Activated naive CD4-positive, alpha-beta T cell treated with anti-CD3 and anti-CD28 coated beads, Interleukin-2, amount 10 ng/mL, durations not matched to agents 7 days and 5 days (primary cell): ENCODE measurements at regions not wholly inside any gene's neighbourhood (a gene's known extent, or its start where the extent isn't known, plus 50 kb on each side); places are given as distances from the start of the nearest gene placed in this dataset.
"Not testable (repeated sequence)": the region's sequence is repeated elsewhere in the genome, so short reads cannot be mapped to it uniquely, and the experiment has no call there.

Source experiments
- CTCF ChIA-PET: fragments of 350-600 bp; sonication (Branson Sonifier 250); formaldehyde crosslinking; loops from one replicate; lab custom pipeline; 2021; ENCODE audit warnings: antibody characterized with exemption; lab: Charles Lee
- DNase-seq: peaks from one replicate; pipeline ENCODE4 v3.0.0-alpha.2; 2020
- H3K27ac Mint-ChIP-seq: one replicate; pipeline ENCODE4 v1.8.0; 2021; ENCODE audit warnings: mild to moderate bottlenecking, moderate library complexity, mixed read lengths
- H3K27me3 Mint-ChIP-seq: one replicate; pipeline ENCODE4 v1.8.0; 2021; ENCODE audit warnings: mild to moderate bottlenecking, mixed read lengths
- H3K36me3 Mint-ChIP-seq: one replicate; pipeline ENCODE4 v1.8.0; 2021; ENCODE audit warnings: mixed read lengths
- H3K4me1 Mint-ChIP-seq: one replicate; pipeline ENCODE4 v1.8.0; 2021; ENCODE audit warnings: mixed read lengths
- H3K4me3 Mint-ChIP-seq: one replicate; pipeline ENCODE4 v1.8.0; 2021; ENCODE audit warnings: mild to moderate bottlenecking, moderate library complexity, mixed read lengths
- H3K9me3 Mint-ChIP-seq: one replicate; pipeline ENCODE4 v1.8.0; 2021; ENCODE audit warnings: mixed read lengths

DNA sequence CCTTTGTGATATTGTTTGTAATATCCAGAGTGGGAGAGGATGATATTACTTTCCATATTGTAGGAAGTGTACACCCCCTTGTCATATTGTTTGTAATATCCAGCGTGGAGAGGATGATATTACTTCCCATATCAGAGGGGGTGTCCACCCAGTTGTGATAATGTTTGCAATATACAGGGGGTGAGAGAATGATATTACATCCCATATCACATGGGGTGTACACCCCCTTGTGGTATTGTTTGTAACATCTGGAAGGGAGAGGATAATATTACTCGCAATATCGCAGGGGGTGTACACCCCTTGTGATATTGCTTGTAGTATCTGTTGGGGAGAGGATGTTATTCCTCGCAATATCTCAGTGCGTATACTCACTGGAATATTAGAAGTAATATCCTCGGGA, 61.5 kb downstream of the PRSS23 start:
- CTCF ChIA-PET: no interaction called here
- no peak overlapping the region for H3K4me3 Mint-ChIP-seq

DNA sequence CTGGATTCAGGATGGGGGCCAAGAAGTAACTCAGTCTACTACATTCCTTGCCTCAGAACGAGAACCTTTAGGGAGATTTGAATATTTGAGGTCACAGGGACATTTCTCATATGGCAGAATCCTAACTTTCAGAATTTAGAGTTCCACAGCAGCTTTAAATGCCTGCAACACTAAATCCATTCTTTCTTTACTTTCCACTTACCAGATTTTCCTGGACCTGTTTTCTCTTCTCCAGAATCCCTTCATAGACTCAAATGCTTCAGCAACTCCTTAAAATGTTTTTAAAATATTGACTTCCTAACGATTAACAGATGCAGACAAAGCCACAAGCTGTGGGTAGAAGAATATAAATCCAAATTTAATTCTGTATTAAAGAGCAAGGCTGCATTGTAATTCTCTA, 63.1 kb downstream of the PRSS23 start:
- Mint-ChIP-seq H3K27me3 (no peaks in the 10 kb centered on the region), H3K4me1 (no peaks in the 10 kb centered on the region), H3K27ac (no peak overlapping the region), H3K36me3 (no peaks in the 10 kb centered on the region), H3K4me3 (no peak overlapping the region), H3K9me3 (no peaks in the 10 kb centered on the region)
- DNase-seq: no peak
- CTCF ChIA-PET: no interaction called here

More for the DNA sequence above, 61.5 kb downstream of the PRSS23 start:
- H3K27me3 Mint-ChIP-seq: no peaks in the 10 kb centered on the region
- no peak for DNase-seq
- no peaks in the 10 kb centered on the region for H3K9me3 Mint-ChIP-seq
- no peaks in the 10 kb centered on the region for H3K4me1 Mint-ChIP-seq
- no peak overlapping the region for H3K27ac Mint-ChIP-seq
- H3K36me3 Mint-ChIP-seq: no peaks in the 10 kb centered on the region

DNA sequence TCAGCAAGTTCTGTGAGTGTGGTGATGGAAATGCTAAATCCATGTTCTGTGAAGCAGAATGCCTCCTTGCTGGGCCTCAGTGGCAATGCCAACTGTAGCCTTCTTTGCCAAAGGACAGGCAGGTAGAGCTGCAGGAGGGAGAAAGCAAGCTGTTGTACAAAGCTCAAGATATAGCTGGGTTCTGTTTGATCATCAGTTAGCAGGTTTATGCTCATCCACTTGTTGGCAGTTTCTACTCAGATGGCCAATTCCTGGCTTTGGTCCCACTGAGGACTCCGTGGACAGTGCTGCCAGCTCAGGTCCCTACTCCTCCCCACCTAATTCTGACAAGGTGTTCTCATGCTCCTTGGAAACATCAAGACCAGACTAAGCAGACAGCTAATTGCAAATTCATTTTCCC, 65.1 kb downstream of the PRSS23 start:
- Mint-ChIP-seq H3K4me1 (no peaks in the 10 kb centered on the region), H3K4me3 (no peak overlapping the region), H3K27ac (no peak overlapping the region), H3K36me3 (no peaks in the 10 kb centered on the region), H3K27me3 (peaks cover 4% of the 10 kb centered on the region), H3K9me3 (no peaks in the 10 kb centered on the region)
- CTCF ChIA-PET: no interaction called here
- no peak for DNase-seq

DNA sequence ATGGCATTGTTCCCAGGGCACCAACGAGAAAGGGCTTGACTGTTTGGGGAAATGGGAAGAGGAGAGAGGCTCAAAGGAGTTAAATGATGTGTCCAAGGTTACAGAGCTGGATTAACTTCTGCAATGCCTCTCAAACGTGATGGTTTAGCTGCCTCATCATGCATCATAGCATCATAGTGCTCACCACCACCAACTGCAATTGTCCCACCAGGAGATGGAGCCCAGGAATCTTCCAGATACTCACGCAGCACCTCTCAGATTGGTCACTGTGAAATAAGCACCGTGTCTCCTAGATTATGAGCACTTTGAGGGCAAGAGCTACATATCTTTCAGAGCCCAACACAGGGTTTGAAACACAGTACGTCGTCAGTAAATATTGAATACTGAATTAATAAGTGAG, 69.2 kb downstream of the PRSS23 start:
- Mint-ChIP-seq H3K9me3 (no peaks in the 10 kb centered on the region), H3K4me3 (no peak overlapping the region), H3K4me1 (no peaks in the 10 kb centered on the region), H3K27me3 (peaks cover 13% of the 10 kb centered on the region), H3K36me3 (no peaks in the 10 kb centered on the region), H3K27ac (no peak overlapping the region)
- DNase-seq: no peak
- CTCF ChIA-PET: interaction anchor here (0.8 to 3.7 kb wide), 8 partner anchors 15 to 552 kb away, joined by 3 to 18 read pairs (median 4); no protein-coding TSS in a partner anchor

DNA sequence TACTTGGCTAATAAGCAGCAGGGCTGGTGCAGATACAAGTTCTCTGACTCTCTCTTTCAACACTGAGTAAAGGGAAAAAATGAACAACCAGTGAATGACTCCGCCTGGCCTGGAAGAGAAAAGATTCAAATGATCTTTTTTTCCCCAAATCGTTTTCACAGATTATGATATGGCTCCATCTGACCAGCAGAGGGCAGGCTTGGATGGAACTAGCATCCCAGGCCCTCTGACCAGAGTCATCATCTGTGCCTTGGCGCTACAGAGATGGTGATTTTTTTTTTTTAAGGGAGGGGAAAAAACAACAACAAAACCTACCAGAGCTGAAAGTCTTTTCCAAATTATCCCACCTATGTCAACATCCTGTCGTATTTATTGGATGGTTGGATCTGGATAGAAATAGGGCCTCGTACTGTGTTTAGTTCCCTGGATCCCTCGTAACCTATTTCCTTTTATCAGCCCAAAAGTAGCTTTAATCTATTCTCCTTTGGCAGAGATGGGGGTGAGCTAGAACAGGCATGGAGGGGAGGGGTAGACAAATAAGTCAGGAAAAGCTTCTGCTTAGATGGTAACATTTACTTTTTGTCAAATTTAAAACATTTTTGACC, 69.7 kb downstream of the PRSS23 start:
- peaks cover 13% of the 10 kb centered on the region for H3K27me3 Mint-ChIP-seq
- no peaks in the 10 kb centered on the region for H3K36me3 Mint-ChIP-seq
- no peaks in the 10 kb centered on the region for H3K9me3 Mint-ChIP-seq
- CTCF ChIA-PET: interaction anchor here (0.6 to 3.7 kb wide), 13 partner anchors 15 to 1049 kb away, joined by 3 to 18 read pairs (median 3); no protein-coding TSS in a partner anchor
- no peak overlapping the region for H3K27ac Mint-ChIP-seq
- H3K4me1 Mint-ChIP-seq: no peaks in the 10 kb centered on the region
- peak; percentile 64 for DNase-seq
- no peak overlapping the region for H3K4me3 Mint-ChIP-seq

DNA sequence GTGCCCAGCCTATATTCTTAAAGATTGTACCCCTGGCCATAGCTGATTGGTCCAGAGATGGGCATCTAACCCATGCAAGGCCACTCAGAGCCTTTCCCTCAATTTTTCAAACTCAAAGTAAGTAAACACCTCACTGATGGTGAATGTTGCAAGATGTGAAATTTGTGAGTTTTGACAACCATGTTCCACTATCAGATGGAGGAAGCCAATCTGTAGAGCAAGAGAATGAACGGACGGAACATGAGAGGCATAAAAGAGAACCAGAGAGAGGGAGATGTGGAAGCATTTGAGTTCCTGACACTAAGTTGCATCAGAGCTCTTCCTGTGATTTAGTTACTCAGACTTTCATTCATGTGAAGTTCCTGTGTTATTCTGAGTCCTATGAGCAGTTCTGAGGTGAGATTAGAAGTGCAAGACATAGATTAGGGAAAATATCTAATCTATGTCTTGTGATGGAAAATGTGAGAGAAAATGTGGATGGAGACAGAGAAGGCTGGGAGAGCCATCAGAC, 73.3 kb downstream of the PRSS23 start:
- DNase-seq: no peak
- no peak overlapping the region for H3K4me3 Mint-ChIP-seq
- H3K36me3 Mint-ChIP-seq: no peaks in the 10 kb centered on the region
- peaks cover 13% of the 10 kb centered on the region for H3K27me3 Mint-ChIP-seq
- no peaks in the 10 kb centered on the region for H3K4me1 Mint-ChIP-seq
- H3K9me3 Mint-ChIP-seq: no peaks in the 10 kb centered on the region
- H3K27ac Mint-ChIP-seq: no peak overlapping the region
- CTCF ChIA-PET: no interaction called here

DNA sequence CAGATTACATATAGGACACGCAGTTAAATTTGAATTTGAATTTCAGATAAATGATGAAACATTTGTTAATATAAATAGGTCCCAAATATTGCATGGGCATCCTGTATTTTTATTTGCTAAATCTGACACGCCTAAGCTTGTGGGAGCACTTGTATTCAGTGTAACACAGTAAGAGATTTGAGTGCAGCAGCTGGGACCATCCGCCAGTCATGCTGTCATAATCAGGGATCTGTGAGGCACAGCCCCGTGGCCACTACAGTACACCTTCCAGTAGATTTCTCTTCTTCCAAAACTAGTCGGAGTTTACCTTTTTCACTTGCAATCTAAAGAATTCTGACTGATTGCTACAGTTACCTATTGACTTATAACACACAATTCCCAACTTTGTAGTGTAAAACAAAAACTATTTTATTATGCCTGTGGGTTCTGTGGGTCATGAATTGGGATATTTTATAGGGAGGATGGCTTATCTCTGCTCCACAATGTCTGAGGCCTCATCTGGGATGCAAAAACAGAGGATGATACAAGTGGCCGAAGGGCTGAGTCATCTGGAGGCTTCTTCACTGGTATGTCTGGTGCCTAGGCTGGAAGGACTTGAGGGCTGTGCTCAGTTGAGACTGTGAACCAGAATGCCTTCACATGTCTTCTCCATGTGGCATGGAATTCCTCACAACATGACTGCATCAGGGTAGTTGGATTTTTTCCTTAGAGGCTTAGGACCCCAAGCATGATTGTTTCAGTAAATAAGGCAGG, 74.1 kb downstream of the PRSS23 start:
- DNase-seq: no peak
- Mint-ChIP-seq H3K4me3 (no peak overlapping the region), H3K9me3 (no peaks in the 10 kb centered on the region), H3K4me1 (no peaks in the 10 kb centered on the region), H3K27me3 (peaks cover 13% of the 10 kb centered on the region), H3K27ac (no peak overlapping the region), H3K36me3 (no peaks in the 10 kb centered on the region)
- CTCF ChIA-PET: interaction anchor here (0.7 kb wide), 1 partner anchor 62 kb away, joined by 3 read pairs; no protein-coding TSS in a partner anchor

DNA sequence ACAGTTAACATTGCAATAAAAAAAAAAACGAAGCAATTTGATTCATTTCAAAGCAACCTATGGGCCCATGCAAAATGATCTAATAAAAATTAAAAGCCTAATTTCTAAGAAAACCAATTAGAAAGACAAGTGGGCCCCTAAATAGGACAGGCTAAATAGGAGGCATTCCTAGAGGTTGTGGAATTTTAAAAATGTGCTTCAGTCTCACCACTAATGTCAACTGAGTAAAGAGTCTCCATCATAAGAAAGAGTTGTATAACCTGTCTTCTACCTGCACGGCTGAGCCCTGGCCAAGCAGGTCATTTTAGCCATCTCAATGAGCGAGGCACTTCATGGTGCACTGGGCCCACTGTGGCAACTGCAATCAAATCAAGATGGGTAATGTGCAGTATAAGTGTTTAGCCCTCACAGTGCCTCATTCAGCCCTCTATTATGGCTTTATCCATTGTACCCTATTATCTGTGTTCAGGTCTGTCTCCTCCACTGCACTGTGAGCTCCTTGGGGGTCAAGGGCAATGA, 76.4 kb downstream of the PRSS23 start:
- CTCF ChIA-PET: no interaction called here
- no peak overlapping the region for H3K27ac Mint-ChIP-seq
- H3K27me3 Mint-ChIP-seq: peaks cover 5% of the 10 kb centered on the region
- no peaks in the 10 kb centered on the region for H3K36me3 Mint-ChIP-seq
- no peaks in the 10 kb centered on the region for H3K4me1 Mint-ChIP-seq
- H3K9me3 Mint-ChIP-seq: no peaks in the 10 kb centered on the region
- DNase-seq: no peak
- no peak overlapping the region for H3K4me3 Mint-ChIP-seq

DNA sequence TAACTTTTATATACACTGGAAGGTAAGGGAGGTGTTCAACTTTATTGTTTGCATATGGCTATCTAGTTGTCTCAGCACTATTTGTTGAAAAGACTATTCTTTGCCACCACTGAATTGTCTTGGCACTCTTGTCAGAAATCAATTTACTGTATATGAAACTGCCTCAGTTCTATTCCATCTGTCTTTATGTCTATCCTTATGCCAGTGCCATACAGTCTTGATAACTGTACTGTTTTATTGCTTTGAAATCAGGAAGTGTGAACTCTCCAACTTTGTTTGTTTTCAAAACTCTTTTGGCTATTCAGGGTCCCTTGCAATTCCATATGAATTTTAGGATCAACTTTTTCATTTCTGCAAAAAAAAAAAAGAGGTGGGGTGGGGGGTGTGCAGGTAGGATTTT, 77.2 kb downstream of the PRSS23 start:
- CTCF ChIA-PET: no interaction called here
- peaks cover 5% of the 10 kb centered on the region for H3K27me3 Mint-ChIP-seq
- no peaks in the 10 kb centered on the region for H3K9me3 Mint-ChIP-seq
- no peak overlapping the region for H3K4me3 Mint-ChIP-seq
- no peak for DNase-seq
- H3K4me1 Mint-ChIP-seq: no peaks in the 10 kb centered on the region
- no peak overlapping the region for H3K27ac Mint-ChIP-seq
- no peaks in the 10 kb centered on the region for H3K36me3 Mint-ChIP-seq

DNA sequence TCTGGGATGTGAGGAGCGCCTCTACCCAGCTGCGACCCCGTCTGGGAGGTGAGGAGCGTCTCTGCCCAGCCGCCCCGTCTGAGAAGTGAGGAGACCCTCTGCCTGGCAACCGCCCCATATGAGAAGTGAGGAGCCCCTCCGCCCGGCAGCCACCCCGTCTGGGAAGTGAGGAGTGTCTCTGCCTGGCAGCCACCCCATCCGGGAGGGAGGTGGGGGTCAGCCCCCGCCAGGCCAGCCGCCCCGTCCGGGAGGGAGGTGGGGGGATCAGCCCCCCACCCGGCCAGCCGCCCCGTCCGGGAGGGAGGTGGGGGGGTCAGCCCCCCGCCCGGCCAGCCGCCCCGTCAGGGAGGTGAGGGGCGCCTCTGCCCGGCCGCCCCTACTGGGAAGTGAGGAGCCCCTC, 76.0 kb downstream of the FZD4 start:
- H3K4me3 Mint-ChIP-seq, H3K27me3 Mint-ChIP-seq, H3K27ac Mint-ChIP-seq, CTCF ChIA-PET, DNase-seq, H3K4me1 Mint-ChIP-seq, H3K9me3 Mint-ChIP-seq, H3K36me3 Mint-ChIP-seq: not testable (repeated sequence)

DNA sequence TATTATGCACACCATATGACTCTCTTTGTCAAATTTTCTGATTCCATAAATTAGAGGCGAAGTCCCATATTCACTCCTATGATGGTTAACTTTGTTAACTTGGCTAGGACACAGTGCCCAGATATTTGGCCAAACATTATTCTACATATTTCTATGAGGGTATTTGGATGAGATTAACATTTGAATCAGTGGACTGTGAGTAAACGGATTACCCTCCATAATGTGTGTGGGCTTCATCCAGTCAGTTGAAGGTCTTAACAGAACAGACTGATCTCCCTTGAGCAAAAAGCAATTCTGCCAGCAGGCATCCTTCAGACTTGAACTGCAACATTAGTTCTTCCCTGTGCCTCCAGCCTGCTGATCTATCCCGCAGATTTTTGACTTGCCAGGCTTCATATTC, 69.9 kb downstream of the FZD4 start:
- DNase-seq: no peak
- Mint-ChIP-seq H3K4me3 (no peak overlapping the region), H3K9me3 (no peaks in the 10 kb centered on the region), H3K4me1 (no peaks in the 10 kb centered on the region), H3K36me3 (no peaks in the 10 kb centered on the region), H3K27me3 (peaks cover 11% of the 10 kb centered on the region), H3K27ac (no peak overlapping the region)
- CTCF ChIA-PET: no interaction called here

DNA sequence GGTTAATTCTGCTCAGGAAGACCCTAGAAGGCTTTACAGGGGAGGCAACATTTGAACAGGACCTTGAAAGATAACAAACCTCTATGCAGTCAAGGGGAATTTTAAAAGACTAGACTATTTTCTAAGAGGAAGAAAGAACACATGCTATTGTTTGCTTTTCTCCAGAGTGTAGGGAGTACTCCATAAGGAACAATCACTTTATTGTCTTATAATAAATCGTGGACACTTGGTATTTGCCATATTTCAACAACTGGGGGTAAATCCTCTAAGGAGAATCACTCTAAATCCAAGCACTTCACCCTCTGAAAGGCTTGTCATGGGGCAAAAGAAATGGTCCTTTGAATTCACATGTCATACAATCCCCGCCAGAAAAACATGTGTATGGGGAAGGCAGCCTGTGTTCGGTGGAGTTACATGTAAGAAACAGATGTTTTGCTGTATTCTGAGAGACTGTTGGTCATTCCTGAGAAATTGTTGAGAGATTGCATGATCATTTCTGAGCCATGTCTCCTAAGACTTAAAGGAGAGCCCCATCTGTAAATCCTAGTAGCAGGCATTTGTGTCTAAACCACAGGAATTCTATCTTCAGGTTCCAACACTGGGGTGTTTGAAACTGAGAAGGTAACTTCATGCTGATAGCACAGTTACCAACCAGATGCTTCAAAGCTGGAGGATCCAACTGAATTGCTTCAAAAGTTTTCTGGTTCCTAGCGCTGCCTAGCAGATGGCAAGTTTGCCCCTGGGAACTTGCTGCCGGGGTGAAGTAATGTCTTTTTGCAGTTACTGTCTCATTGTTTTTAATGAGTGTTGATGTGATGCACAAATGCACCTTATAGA, 66.8 kb downstream of the FZD4 start:
- H3K4me1 Mint-ChIP-seq: no peaks in the 10 kb centered on the region

DNA sequence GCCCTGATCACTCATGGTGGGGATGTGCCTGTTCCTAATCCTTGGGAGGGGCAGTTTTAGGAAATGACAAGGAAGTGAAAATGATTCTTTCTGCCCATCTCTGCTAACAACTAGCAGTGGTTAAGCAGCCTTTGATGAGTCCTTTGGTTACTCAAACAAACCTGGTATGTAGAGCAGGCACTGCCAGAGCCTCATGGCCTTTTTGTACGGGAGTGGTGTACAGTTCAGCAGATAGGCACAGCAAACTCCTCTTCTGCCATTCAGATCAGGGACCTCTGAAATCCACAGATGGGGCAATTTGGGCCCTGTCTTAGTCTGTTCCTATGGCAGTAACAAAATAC, 66.2 kb downstream of the FZD4 start:
- Mint-ChIP-seq H3K9me3 (no peaks in the 10 kb centered on the region), H3K36me3 (no peaks in the 10 kb centered on the region), H3K4me1 (no peaks in the 10 kb centered on the region), H3K27me3 (peaks cover 11% of the 10 kb centered on the region), H3K27ac (no peak overlapping the region), H3K4me3 (no peak overlapping the region)
- CTCF ChIA-PET: no interaction called here
- DNase-seq: no peak

More for the DNA sequence above, 66.8 kb downstream of the FZD4 start:
- Mint-ChIP-seq H3K9me3 (no peaks in the 10 kb centered on the region), H3K27ac (no peak overlapping the region), H3K27me3 (peaks cover 11% of the 10 kb centered on the region), H3K36me3 (no peaks in the 10 kb centered on the region), H3K4me3 (no peak overlapping the region)
- CTCF ChIA-PET: no interaction called here
- DNase-seq: no peak

DNA sequence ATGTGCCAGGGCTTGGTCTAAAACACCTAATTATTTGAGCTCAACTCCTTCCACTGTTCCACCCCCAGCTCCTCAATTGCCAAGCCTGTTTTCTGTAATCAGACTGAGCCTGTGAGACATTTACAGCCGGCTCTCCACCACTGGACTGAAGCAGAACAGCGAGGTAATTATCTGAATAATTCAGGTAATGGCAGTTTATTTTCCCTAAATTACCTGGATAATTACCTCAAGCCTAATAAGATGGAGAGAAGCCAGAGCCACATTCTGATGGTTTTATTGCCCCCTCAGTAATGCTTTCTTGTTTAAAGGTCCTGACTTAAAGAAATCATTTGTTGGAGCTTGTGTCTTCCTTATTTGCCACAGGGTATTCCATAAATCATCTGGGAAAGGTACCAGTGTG, 64.2 kb downstream of the FZD4 start:
- Mint-ChIP-seq H3K9me3 (no peaks in the 10 kb centered on the region), H3K27ac (no peak overlapping the region), H3K27me3 (peaks cover 11% of the 10 kb centered on the region), H3K36me3 (no peaks in the 10 kb centered on the region), H3K4me3 (no peak overlapping the region), H3K4me1 (no peaks in the 10 kb centered on the region)
- CTCF ChIA-PET: no interaction called here
- DNase-seq: no peak
